ENCODE measurements at regions not wholly inside any gene's neighbourhood (a gene's known extent, or its start where the extent isn't known, plus 50 kb on each side); places are given as distances from the start of the nearest gene placed in this dataset.

DNA sequence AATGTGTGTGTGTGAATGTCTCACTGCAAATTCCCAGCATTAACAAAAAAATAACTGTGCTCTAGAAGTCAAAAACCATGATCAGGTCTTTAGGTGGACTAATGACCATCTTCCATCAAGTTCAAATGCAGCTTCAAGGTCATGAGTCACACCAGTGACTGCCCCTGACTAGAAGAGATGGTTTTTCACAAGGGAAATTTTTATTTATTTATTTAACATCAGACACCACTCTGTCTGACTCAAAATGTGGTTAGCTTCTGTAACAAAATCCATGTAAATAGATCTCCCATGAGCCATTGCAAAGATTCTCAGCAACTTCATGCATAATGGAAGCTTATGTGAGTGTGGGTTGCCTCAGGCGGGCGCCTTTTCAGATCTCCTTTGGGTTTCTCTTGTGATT, 219.2 kb downstream of the KIT start:
- TF ChIP-seq, protein P1, sequence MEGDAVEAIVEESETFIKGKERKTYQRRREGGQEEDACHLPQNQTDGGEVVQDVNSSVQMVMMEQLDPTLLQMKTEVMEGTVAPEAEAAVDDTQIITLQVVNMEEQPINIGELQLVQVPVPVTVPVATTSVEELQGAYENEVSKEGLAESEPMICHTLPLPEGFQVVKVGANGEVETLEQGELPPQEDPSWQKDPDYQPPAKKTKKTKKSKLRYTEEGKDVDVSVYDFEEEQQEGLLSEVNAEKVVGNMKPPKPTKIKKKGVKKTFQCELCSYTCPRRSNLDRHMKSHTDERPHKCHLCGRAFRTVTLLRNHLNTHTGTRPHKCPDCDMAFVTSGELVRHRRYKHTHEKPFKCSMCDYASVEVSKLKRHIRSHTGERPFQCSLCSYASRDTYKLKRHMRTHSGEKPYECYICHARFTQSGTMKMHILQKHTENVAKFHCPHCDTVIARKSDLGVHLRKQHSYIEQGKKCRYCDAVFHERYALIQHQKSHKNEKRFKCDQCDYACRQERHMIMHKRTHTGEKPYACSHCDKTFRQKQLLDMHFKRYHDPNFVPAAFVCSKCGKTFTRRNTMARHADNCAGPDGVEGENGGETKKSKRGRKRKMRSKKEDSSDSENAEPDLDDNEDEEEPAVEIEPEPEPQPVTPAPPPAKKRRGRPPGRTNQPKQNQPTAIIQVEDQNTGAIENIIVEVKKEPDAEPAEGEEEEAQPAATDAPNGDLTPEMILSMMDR (IDR thresholded peaks at IDR 0.05; ENCODE audit: control insufficient read depth, extremely low read depth, insufficient read depth), result no peak
- no peak for DNase-seq (ENCODE audit: low read depth)
- H3K4me3 ChIP-seq (ENCODE audit: low read depth, low read length), result no peak overlapping the region

DNA sequence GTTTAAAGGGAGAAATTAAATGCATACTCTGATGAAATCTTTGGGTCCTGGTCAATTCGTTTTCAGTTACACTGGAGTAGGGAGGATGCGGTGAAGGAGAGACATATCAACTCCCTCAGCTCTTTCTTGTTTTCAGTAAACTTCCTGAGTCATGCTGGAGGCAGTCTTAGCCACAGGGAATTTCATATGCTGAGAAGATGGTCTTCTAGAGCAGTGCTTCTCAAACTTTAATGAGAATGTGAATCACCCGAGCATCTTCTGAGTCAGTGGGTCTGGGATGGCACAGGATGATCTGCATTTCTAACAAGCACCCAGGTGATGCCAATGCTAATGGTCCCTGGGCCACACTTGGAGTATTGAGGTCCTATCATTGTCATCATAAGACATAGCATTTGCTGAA, 214.5 kb downstream of the KIT start:
- no peak overlapping the region for H3K4me3 ChIP-seq (ENCODE audit: low read depth, low read length)
- DNase-seq (ENCODE audit: low read depth), result no peak
- TF ChIP-seq, protein P1 (IDR thresholded peaks at IDR 0.05; ENCODE audit: control insufficient read depth, extremely low read depth, insufficient read depth), result no peak

GRCh38 chr4:54863571-54864255, 206.0 kb downstream of the KIT start:
- no peak overlapping the region for H3K4me3 ChIP-seq (ENCODE audit: low read depth, low read length)
- no peak for DNase-seq (ENCODE audit: low read depth)
- TF ChIP-seq, protein P1 (IDR thresholded peaks at IDR 0.05; ENCODE audit: control insufficient read depth, extremely low read depth, insufficient read depth), result no peak

GRCh38 chr4:54861201-54861600, 203.4 kb downstream of the KIT start:
- H3K4me3 ChIP-seq (ENCODE audit: low read depth, low read length), result no peak overlapping the region
- TF ChIP-seq, protein P1 (IDR thresholded peaks at IDR 0.05; ENCODE audit: control insufficient read depth, extremely low read depth, insufficient read depth), result no peak
- DNase-seq (ENCODE audit: low read depth), result no peak

DNA sequence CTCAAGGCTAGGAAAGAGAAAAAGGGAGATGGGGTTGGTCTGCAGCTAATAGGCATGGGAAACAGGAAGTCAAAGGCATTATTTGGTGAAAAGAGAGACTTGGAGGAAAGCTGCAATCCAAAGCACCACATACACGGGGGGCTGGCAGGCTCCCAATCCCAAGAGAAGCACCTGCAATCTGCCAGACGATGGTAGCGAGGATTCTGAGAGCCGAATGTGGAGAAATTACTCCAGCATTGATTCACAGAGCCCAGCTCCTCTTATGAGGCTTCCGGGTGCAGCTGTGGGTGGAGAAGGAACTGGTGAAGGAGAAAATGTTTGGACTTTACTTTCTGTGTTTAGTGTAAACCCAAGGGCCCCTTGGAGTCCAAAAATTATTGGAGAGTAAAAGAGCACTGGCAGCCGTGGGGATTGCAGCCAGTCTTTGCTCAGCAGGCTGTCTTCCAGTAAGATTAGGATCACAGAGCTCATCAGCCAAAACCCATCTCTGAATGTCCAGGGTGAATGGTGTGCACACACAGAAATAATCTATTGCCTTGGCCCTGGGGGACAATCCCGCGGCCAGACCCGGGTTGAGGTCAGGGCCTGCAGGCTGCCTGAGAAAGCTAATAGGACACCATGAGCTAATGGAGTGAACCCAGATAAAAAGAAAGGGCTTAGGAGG, 197.6 kb downstream of the KIT start:
- no peak overlapping the region for H3K4me3 ChIP-seq (ENCODE audit: low read depth, low read length)
- TF ChIP-seq, protein P1 (IDR thresholded peaks at IDR 0.05; ENCODE audit: control insufficient read depth, extremely low read depth, insufficient read depth), result no peak
- DNase-seq (ENCODE audit: low read depth), result no peak

GRCh38 chr4:54852602-54853001, 194.8 kb downstream of the KIT start:
- no peak overlapping the region for H3K4me3 ChIP-seq (ENCODE audit: low read depth, low read length)
- TF ChIP-seq, protein P1 (IDR thresholded peaks at IDR 0.05; ENCODE audit: control insufficient read depth, extremely low read depth, insufficient read depth), result no peak
- DNase-seq (ENCODE audit: low read depth), result no peak

Measured in LNCaP clone FGC (cell line).